Uterus (tissue), 2 donors: ENCODE measurements at regions not wholly inside any gene's neighbourhood (a gene's known extent, or its start where the extent isn't known, plus 50 kb on each side); places are given as distances from the start of the nearest gene placed in this dataset.

Experiments used
- CTCF ChIP-seq, 4 experiments: fragments of 200-600 bp in 2 of 4; fragments of 450-650 bp in 2 of 4; sonication (generic) in 2 of 4; IDR thresholded peaks; one replicate each; pipeline ENCODE4 v1.5.1; 2016 to 2019; ENCODE audit warnings: antibody characterized with exemption in 4 of 4, mild to moderate bottlenecking in 2 of 4, moderate library complexity in 1 of 4
- POLR2A ChIP-seq, 2 donors: fragments of 450-650 bp; IDR thresholded peaks; one replicate each; pipeline ENCODE4 v1.6.1; 2016; ENCODE audit warnings: antibody characterized with exemption in 2 of 2, mild to moderate bottlenecking in 1 of 2, moderate library complexity in 1 of 2

- TF ChIP-seq CTCF (IDR thresholded peaks at IDR 0.05) (no peak), POLR2A (IDR thresholded peaks at IDR 0.05) (no peak)
Observed at GRCh38 chr6:87902383-87902782, 145.3 kb upstream of the SPACA1 start.
